ENCODE measurements at regions not wholly inside any gene's neighbourhood (a gene's known extent, or its start where the extent isn't known, plus 50 kb on each side); places are given as distances from the start of the nearest gene placed in this dataset.

- no peak for TF ChIP-seq CTCF (IDR thresholded peaks at IDR 0.05; ENCODE audit: borderline replicate concordance, extremely low read depth, insufficient read depth)
- intact Hi-C loops (cut with DNase I) = no loop called here
- no peaks in the 10 kb centered on the region for H3K36me3 ChIP-seq (ENCODE audit: control insufficient read depth in 2 of 3, insufficient read depth in 3 of 3, low read length in 3 of 3)
- H3K9me3 ChIP-seq (ENCODE audit: control insufficient read depth in 2 of 3, insufficient read depth in 1 of 3, low read length in 3 of 3) = no peaks in the 10 kb centered on the region
- no peak overlapping the region for H3K27ac ChIP-seq (ENCODE audit: low read depth in 2 of 2, low read length in 2 of 2)
- no peaks in the 10 kb centered on the region for H3K4me1 ChIP-seq (ENCODE audit: control insufficient read depth in 2 of 3, insufficient read depth in 2 of 3, low read depth in 1 of 3, low read length in 3 of 3)
- no peak overlapping the region for H3K4me3 ChIP-seq (ENCODE audit: low read length in 3 of 3)
- no peaks in the 10 kb centered on the region for H3K27me3 ChIP-seq (ENCODE audit: control insufficient read depth, insufficient read depth, low read length)
- no peak for DNase-seq
- FAIRE-seq = no peak
- no peak overlapping the region for H3K9ac ChIP-seq (ENCODE audit: low read length in 3 of 3)
Observed at GRCh38 chr5:40390281-40391149, 289.2 kb upstream of the PTGER4 start.

- no peaks in the 10 kb centered on the region for H3K9me3 ChIP-seq (ENCODE audit: control insufficient read depth in 2 of 3, insufficient read depth in 1 of 3, low read length in 3 of 3)
- DNase-seq (no peak), FAIRE-seq (no peak)
- no peaks in the 10 kb centered on the region for H3K36me3 ChIP-seq (ENCODE audit: control insufficient read depth in 2 of 3, insufficient read depth in 3 of 3, low read length in 3 of 3)
- H3K4me3 ChIP-seq (ENCODE audit: low read length in 3 of 3) = no peak overlapping the region
- H3K27me3 ChIP-seq (ENCODE audit: control insufficient read depth, insufficient read depth, low read length) = no peaks in the 10 kb centered on the region
- H3K27ac ChIP-seq (ENCODE audit: low read depth in 2 of 2, low read length in 2 of 2) = no peak overlapping the region
- H3K9ac ChIP-seq (ENCODE audit: low read length in 3 of 3) = no peak overlapping the region
- intact Hi-C loops (cut with DNase I) = no loop called here
- H3K4me1 ChIP-seq (ENCODE audit: control insufficient read depth in 2 of 3, insufficient read depth in 2 of 3, low read depth in 1 of 3, low read length in 3 of 3) = no peaks in the 10 kb centered on the region
- TF ChIP-seq CTCF (IDR thresholded peaks at IDR 0.05; ENCODE audit: borderline replicate concordance, extremely low read depth, insufficient read depth) = no peak
Observed at GRCh38 chr5:40389591-40389990, 290.1 kb upstream of the PTGER4 start.

- H3K27me3 ChIP-seq (ENCODE audit: control insufficient read depth, insufficient read depth, low read length) = no peaks in the 10 kb centered on the region
- H3K4me1 ChIP-seq (ENCODE audit: control insufficient read depth in 2 of 3, insufficient read depth in 2 of 3, low read depth in 1 of 3, low read length in 3 of 3) = no peaks in the 10 kb centered on the region
- no peak for FAIRE-seq
- H3K9ac ChIP-seq (ENCODE audit: low read length in 3 of 3) = no peak overlapping the region
- TF ChIP-seq CTCF (IDR thresholded peaks at IDR 0.05; ENCODE audit: borderline replicate concordance, extremely low read depth, insufficient read depth) = no peak
- no peak overlapping the region for H3K27ac ChIP-seq (ENCODE audit: low read depth in 2 of 2, low read length in 2 of 2)
- no peak overlapping the region for H3K4me3 ChIP-seq (ENCODE audit: low read length in 3 of 3)
- no peaks in the 10 kb centered on the region for H3K9me3 ChIP-seq (ENCODE audit: control insufficient read depth in 2 of 3, insufficient read depth in 1 of 3, low read length in 3 of 3)
- no peak for DNase-seq
- H3K36me3 ChIP-seq (ENCODE audit: control insufficient read depth in 2 of 3, insufficient read depth in 3 of 3, low read length in 3 of 3) = no peaks in the 10 kb centered on the region
- intact Hi-C loops (cut with DNase I) = no loop called here
Observed at GRCh38 chr5:40386289-40386688, 293.4 kb upstream of the PTGER4 start.
